ENCODE measurements at regions not wholly inside any gene's neighbourhood (a gene's known extent, or its start where the extent isn't known, plus 50 kb on each side); places are given as distances from the start of the nearest gene placed in this dataset.

- H3K27me3 ChIP-seq (ENCODE audit: control insufficient read depth in 2 of 2, insufficient read depth in 2 of 2, low read length in 2 of 2): no peaks in the 10 kb centered on the region
- H3K4me1 ChIP-seq (ENCODE audit: control insufficient read depth, extremely low read depth, insufficient read depth, low read length): no peaks in the 10 kb centered on the region
- no peak overlapping the region for H3K27ac ChIP-seq (ENCODE audit: insufficient read depth, low read depth, low read length)
- no peaks in the 10 kb centered on the region for H3K79me2 ChIP-seq (ENCODE audit: control insufficient read depth, insufficient read depth, low read length)
- no peaks in the 10 kb centered on the region for H3K9me1 ChIP-seq (replicated peaks; ENCODE audit: control insufficient read depth, extremely low read depth, insufficient read depth, low read length)
- no peaks in the 10 kb centered on the region for H3K36me3 ChIP-seq (ENCODE audit: control insufficient read depth in 2 of 2, extremely low read depth in 1 of 2, insufficient read depth in 2 of 2, low read length in 2 of 2)
- POLR2A ChIA-PET: no interaction called here
- TF ChIP-seq POLR2A (IDR thresholded peaks at IDR 0.05; ENCODE audit: low read depth, low read length): no peak
- no peak for TF ChIP-seq FOS (IDR thresholded peaks at IDR 0.05; ENCODE audit: borderline replicate concordance, insufficient read depth, low read length)
- no peak for TF ChIP-seq GATA2 (IDR thresholded peaks at IDR 0.05; ENCODE audit: insufficient read depth, insufficient read length, low read depth, low read length)
- TF ChIP-seq MYC (IDR thresholded peaks at IDR 0.05; ENCODE audit: low read depth, low read length): no peak
- TF ChIP-seq POLR2AphosphoS5 (IDR thresholded peaks at IDR 0.05; ENCODE audit: insufficient read depth, low read depth, low read length): no peak
- no peak for TF ChIP-seq JUN (IDR thresholded peaks at IDR 0.05; ENCODE audit: borderline replicate concordance, insufficient read depth, insufficient read length, low read depth)
- no peak for TF ChIP-seq EZH2 (IDR thresholded peaks at IDR 0.05; ENCODE audit: borderline replicate concordance, low read depth, low read length, severe bottlenecking)
- no peak for TF ChIP-seq CTCF (IDR thresholded peaks at IDR 0.05; ENCODE audit: extremely low read depth in 1 of 2, insufficient read depth in 1 of 2, low read depth in 1 of 2, low read length in 2 of 2)
- TF ChIP-seq MAX (IDR thresholded peaks at IDR 0.05; ENCODE audit: insufficient read depth, insufficient read length): no peak
- DNase-seq (ENCODE audit: low read depth, low spot score) (no peak), FAIRE-seq (no peak)
- intact Hi-C loops (cut with micrococcal nuclease): no loop called here
- CTCF ChIA-PET: no interaction called here
- dilution Hi-C loops (cut with MboI; ENCODE audit: extremely low pct_ligation_motif_present, low sequenced_read_pairs): no loop called here
- H4K20me1 ChIP-seq (replicated peaks; ENCODE audit: control insufficient read depth, extremely low read depth, insufficient read depth, low read length): no peaks in the 10 kb centered on the region
- H3K9ac ChIP-seq (replicated peaks; ENCODE audit: extremely low read depth, insufficient read depth, low read length): no peak overlapping the region
- no peak overlapping the region for H3K4me2 ChIP-seq (ENCODE audit: insufficient read depth, low read length)
- BruUV-seq (replicated peaks): no TSS peak
- peaks cover 2% of the 10 kb centered on the region for H3K9me3 ChIP-seq (replicated peaks; ENCODE audit: control insufficient read depth, insufficient read depth, low read length)
- no peak overlapping the region for H3K4me3 ChIP-seq (replicated peaks in 1 of 3; ENCODE audit: insufficient read depth in 1 of 3, low read depth in 1 of 3, low read length in 3 of 3)
- H2AFZ ChIP-seq (ENCODE audit: low read depth, low read length): no peak overlapping the region
Measured at GRCh38 chr1:105678334-105678733, 1378.1 kb upstream of the PRMT6 start.

Data from endothelial cell of umbilical vein (primary cell).